ENCODE measurements at regions not wholly inside any gene's neighbourhood (a gene's known extent, or its start where the extent isn't known, plus 50 kb on each side); places are given as distances from the start of the nearest gene placed in this dataset.

DNA sequence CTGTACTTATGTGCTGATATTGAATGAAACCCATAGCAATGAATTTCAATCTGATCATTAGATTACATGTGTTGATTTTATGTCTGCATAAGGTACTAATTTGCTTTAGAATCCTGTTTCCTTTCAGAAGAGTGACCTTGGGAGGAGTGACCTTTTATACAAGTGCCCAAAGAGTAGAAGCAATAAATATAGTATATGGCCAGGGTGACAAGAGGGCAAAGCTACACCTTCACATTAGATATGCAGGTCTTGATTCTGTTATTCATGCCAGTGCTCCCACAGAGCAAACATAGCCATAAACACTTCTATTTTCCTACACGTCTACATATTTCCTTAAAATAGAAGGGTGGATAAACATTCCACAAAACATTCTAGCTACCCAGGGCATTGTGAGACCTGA is 158.2 kb upstream of the RAP2B start:
- TF ChIP-seq SUZ12 (IDR thresholded peaks at IDR 0.05): no peak
- no peak for TF ChIP-seq TARDBP (IDR thresholded peaks at IDR 0.05)
- no peak for TF ChIP-seq NFRKB (IDR thresholded peaks at IDR 0.05)
- no peak for TF ChIP-seq LEF1 (IDR thresholded peaks at IDR 0.05; ENCODE audit: borderline replicate concordance)
- TF ChIP-seq FOXA1 (IDR thresholded peaks at IDR 0.05): no peak
- no peak for TF ChIP-seq FOXK2 (IDR thresholded peaks at IDR 0.05)
- no peak for TF ChIP-seq FOXM1 (IDR thresholded peaks at IDR 0.05; ENCODE audit: borderline replicate concordance)
- no peak for TF ChIP-seq BHLHE40 (IDR thresholded peaks at IDR 0.05; ENCODE audit: borderline replicate concordance)
